WI38 (cell line): ENCODE measurements at regions not wholly inside any gene's neighbourhood (a gene's known extent, or its start where the extent isn't known, plus 50 kb on each side); places are given as distances from the start of the nearest gene placed in this dataset.

Experiments used
- H3K4me3 ChIP-seq: 2 replicates; pipeline ENCODE4 v1.5.1; 2011; ENCODE audit warnings: low read depth, mild to moderate bottlenecking, control low read depth, low read length
- TF ChIP-seq, protein P1 (sequence below): IDR thresholded peaks from 2 replicates; pipeline ENCODE4 v1.5.1; 2012; ENCODE audit warnings: low read depth, mild to moderate bottlenecking, control low read depth, low read length

DNA sequence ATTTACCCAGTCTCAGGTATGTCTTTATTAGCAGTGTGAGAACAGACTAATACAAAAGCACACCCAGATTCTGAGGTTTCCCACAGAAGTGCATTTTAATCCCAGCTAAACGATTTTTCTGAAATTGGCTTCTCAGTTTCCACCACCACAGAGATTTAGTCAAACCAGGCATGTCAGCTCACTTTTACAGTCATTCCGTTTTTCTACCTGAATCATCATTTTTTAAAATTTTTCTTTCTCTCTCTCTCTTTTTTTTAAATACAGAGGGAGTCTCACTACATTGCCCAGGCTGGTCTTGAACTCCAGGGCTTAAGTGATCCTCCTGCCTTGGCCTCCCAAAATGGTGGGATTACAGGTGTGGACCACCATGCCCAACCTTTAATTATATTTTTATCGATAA is 389.1 kb downstream of the HAPSTR1 start:
- H3K4me3 ChIP-seq: no peak overlapping the region
- TF ChIP-seq, protein P1, sequence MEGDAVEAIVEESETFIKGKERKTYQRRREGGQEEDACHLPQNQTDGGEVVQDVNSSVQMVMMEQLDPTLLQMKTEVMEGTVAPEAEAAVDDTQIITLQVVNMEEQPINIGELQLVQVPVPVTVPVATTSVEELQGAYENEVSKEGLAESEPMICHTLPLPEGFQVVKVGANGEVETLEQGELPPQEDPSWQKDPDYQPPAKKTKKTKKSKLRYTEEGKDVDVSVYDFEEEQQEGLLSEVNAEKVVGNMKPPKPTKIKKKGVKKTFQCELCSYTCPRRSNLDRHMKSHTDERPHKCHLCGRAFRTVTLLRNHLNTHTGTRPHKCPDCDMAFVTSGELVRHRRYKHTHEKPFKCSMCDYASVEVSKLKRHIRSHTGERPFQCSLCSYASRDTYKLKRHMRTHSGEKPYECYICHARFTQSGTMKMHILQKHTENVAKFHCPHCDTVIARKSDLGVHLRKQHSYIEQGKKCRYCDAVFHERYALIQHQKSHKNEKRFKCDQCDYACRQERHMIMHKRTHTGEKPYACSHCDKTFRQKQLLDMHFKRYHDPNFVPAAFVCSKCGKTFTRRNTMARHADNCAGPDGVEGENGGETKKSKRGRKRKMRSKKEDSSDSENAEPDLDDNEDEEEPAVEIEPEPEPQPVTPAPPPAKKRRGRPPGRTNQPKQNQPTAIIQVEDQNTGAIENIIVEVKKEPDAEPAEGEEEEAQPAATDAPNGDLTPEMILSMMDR: no peak

- H3K4me3 ChIP-seq: no peak overlapping the region
- TF ChIP-seq, protein P1: no peak
Measured at GRCh38 chr16:9481747-9482730, 390.6 kb downstream of the HAPSTR1 start.

DNA sequence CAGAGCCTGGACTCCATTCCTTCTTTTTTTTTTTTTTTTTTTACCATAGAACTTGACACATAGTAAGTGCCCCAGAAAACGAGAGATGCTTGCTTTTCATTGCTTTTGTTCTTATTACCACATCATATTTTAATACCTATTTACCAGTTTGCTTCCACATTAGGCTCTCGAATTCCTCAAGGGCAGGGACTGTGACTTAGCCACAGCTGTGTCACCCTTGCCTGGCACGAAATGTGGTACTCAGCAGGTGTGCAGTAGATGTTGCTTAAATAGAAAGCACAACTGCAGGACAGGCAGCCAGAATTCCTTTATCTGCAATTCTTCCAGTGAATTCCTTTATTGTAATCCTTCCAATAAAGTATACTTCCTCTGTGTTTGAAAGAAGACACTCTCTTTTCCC is 393.0 kb downstream of the HAPSTR1 start:
- H3K4me3 ChIP-seq: no peak overlapping the region
- TF ChIP-seq, protein P1: no peak

GRCh38 chr16:9484881-9485280 is 393.4 kb downstream of the HAPSTR1 start:
- TF ChIP-seq, protein P1: no peak

GRCh38 chr16:9489835-9490467 is 398.5 kb downstream of the HAPSTR1 start:
- no peak overlapping the region for H3K4me3 ChIP-seq
- TF ChIP-seq, protein P1: no peak

More at GRCh38 chr16:9484881-9485280, 393.4 kb downstream of the HAPSTR1 start:
- H3K4me3 ChIP-seq: no peak overlapping the region

DNA sequence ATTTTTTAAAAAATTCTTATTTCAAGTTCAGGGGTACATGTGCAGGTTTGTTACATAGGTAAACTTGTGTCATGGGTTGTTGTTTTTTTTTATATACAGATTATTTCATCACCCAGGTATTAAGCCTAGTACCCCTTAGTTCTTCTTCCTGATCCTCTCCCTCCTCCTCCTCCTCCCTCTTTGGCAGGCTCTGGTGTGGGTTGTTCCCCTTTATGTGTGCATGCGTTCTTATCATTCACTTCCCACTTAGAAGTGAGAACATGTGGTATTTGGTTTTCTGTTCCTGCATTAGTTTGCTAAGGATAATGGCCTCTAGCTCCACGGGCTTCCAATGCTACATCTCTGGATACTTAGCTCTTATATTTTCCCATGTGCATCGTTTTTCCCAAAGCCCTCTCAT is 404.4 kb downstream of the HAPSTR1 start:
- H3K4me3 ChIP-seq: no peak overlapping the region
- TF ChIP-seq, protein P1: no peak

DNA sequence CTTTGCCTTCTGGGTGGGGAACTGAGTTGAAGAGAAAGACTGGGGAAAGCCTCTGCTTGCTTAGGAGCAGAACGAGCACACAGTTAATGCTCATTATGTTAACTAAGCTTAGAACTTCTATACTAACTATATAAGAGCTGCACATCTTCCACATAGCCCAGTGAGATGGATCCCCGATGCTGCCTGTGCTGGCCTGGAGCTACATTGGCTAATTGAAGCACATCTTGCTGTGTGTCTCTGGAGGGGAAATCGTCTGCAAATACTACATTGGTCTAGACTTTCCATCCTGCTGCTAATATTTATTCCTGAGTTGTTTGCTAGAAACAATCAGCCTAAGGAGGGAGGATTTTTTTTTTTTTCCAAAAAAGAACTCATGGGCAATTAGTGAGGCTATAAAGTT is 406.3 kb downstream of the HAPSTR1 start:
- TF ChIP-seq, protein P1: no peak
- no peak overlapping the region for H3K4me3 ChIP-seq
